IMR-90 (cell line): ENCODE measurements at regions not wholly inside any gene's neighbourhood (a gene's known extent, or its start where the extent isn't known, plus 50 kb on each side); places are given as distances from the start of the nearest gene placed in this dataset.

Experiments used
- ATAC-seq: fragments of 200-7000 bp; cut with Tn5 transposase; 2 replicates; pipeline ENCODE4 v1.9.1; 2020; ENCODE audit warnings: low read depth, mild to moderate bottlenecking, moderate library complexity
- BruUV-seq: library from RNA; stranded (reverse); fragments of 400-500 nt; replicated peaks from 2 replicates; lab custom pipeline; 2021; lab: Mats Ljungman, UMichigan
- CTCF ChIA-PET: fragments of 300-600 bp; formaldehyde crosslinking; extraction: SDS; loops from one replicate; lab custom pipeline; 2021; ENCODE audit warnings: antibody characterized with exemption; lab: Yijun Ruan, JAX
- POLR2A ChIA-PET: fragments of 300-600 bp; sonication (Branson Sonifier 250); formaldehyde crosslinking; loops from one replicate; lab custom pipeline; 2022; ENCODE audit warnings: antibody characterized with exemption; ENCODE audit not compliant: unreplicated experiment; lab: Charles Lee
- DNase-seq: peaks from one replicate; pipeline ENCODE4 v3.0.0; 2013
- H2AFZ ChIP-seq: replicated peaks from 2 replicates; pipeline ENCODE3; 2013; ENCODE audit warnings: low read length, mild to moderate bottlenecking; ENCODE audit not compliant: poor library complexity
- H2AK5ac ChIP-seq: 2 replicates; pipeline ENCODE4 v1.6.1; 2013; ENCODE audit warnings: low read depth, low read length, inconsistent platforms
- H2AK9ac ChIP-seq: replicated peaks from 2 replicates; pipeline ENCODE3; 2013; ENCODE audit warnings: mild to moderate bottlenecking, low read depth, low read length, moderate library complexity; ENCODE audit not compliant: poor library complexity
- H2BK120ac ChIP-seq: 2 replicates; pipeline ENCODE4 v1.6.1; 2013; ENCODE audit warnings: low read depth, low read length, inconsistent platforms
- H2BK15ac ChIP-seq: 3 replicates; pipeline ENCODE4 v1.6.1; 2013; ENCODE audit warnings: low read depth, low read length, inconsistent platforms
- H2BK20ac ChIP-seq: 2 replicates; pipeline ENCODE4 v1.6.1; 2013; ENCODE audit warnings: low read depth, mild to moderate bottlenecking, inconsistent platforms, low read length, moderate library complexity
- H2BK5ac ChIP-seq: 2 replicates; pipeline ENCODE4 v1.6.1; 2013; ENCODE audit warnings: mild to moderate bottlenecking, low read depth, low read length, inconsistent platforms; ENCODE audit not compliant: poor library complexity, severe bottlenecking
- H3K14ac ChIP-seq: replicated peaks from 2 replicates; pipeline ENCODE4 v1.6.1; 2013; ENCODE audit warnings: low read depth, low read length, inconsistent platforms
- H3K18ac ChIP-seq: 2 replicates; pipeline ENCODE4 v1.6.1; 2013; ENCODE audit warnings: low read depth, low read length, control low read depth
- H3K23ac ChIP-seq: 2 replicates; pipeline ENCODE4 v1.6.1; 2013; ENCODE audit warnings: low read depth, low read length, inconsistent platforms
- H3K27ac ChIP-seq: 2 replicates; pipeline ENCODE4 v1.5.1; 2013; ENCODE audit warnings: mild to moderate bottlenecking, control low read depth, low read length; ENCODE audit not compliant: insufficient read depth
- H3K27me3 ChIP-seq: 2 replicates; pipeline ENCODE4 v1.6.1; 2013; ENCODE audit warnings: low read length; ENCODE audit not compliant: control insufficient read depth, insufficient read depth
- H3K36me3 ChIP-seq: 2 replicates; pipeline ENCODE4 v1.6.1; 2013; ENCODE audit warnings: low read length, mixed read lengths; ENCODE audit not compliant: control insufficient read depth, insufficient read depth
- H3K4ac ChIP-seq: 2 replicates; pipeline ENCODE4 v1.6.1; 2013; ENCODE audit warnings: low read depth, low read length, inconsistent platforms
- H3K4me1 ChIP-seq: 2 replicates; pipeline ENCODE4 v1.6.1; 2013; ENCODE audit warnings: low read length, mixed read lengths; ENCODE audit not compliant: control insufficient read depth, insufficient read depth
- H3K4me2 ChIP-seq: 2 replicates; pipeline ENCODE4 v1.6.1; 2013; ENCODE audit warnings: low read depth, mild to moderate bottlenecking, control low read depth, low read length, moderate library complexity
- H3K4me3 ChIP-seq: 2 replicates; pipeline ENCODE4 v1.5.1; 2013; ENCODE audit warnings: low read depth, mild to moderate bottlenecking, control low read depth, low read length, moderate library complexity; ENCODE audit not compliant: insufficient read depth
- H3K56ac ChIP-seq: 2 replicates; pipeline ENCODE4 v1.6.1; 2013; ENCODE audit warnings: low read length, inconsistent platforms; ENCODE audit not compliant: insufficient read depth; ENCODE audit errors: extremely low read depth
- H3K79me1 ChIP-seq, 2 experiments: 2 replicates each; pipeline ENCODE4 v1.6.1; 2013; ENCODE audit warnings: low read length in 2 of 2, inconsistent platforms in 1 of 2, low read depth in 1 of 2
- H3K9ac ChIP-seq: 2 replicates; pipeline ENCODE4 v1.6.1; 2013; ENCODE audit warnings: low read depth, low read length, control low read depth
- H3K9me1 ChIP-seq: 2 replicates; pipeline ENCODE4 v1.6.1; 2013; ENCODE audit warnings: low read length, inconsistent platforms; ENCODE audit not compliant: insufficient read depth
- H3K9me3 ChIP-seq: 2 replicates; pipeline ENCODE4 v1.6.1; 2013; ENCODE audit warnings: low read length; ENCODE audit not compliant: control insufficient read depth, insufficient read depth
- H4K20me1 ChIP-seq: 2 replicates; pipeline ENCODE4 v1.6.1; 2013; ENCODE audit warnings: low read length, inconsistent platforms; ENCODE audit not compliant: insufficient read depth
- H4K5ac ChIP-seq: 2 replicates; pipeline ENCODE4 v1.6.1; 2013; ENCODE audit warnings: mild to moderate bottlenecking, low read depth, low read length, control low read depth
- H4K8ac ChIP-seq, 2 experiments: 2 replicates each; pipeline ENCODE4 v1.6.1; 2013; ENCODE audit warnings: low read depth in 2 of 2, low read length in 2 of 2, control low read depth in 1 of 2, inconsistent platforms in 1 of 2
- H4K91ac ChIP-seq: 2 replicates; pipeline ENCODE4 v1.6.1; 2013; ENCODE audit warnings: low read depth, low read length, inconsistent platforms; ENCODE audit not compliant: insufficient read depth
- BHLHE40 ChIP-seq: fragments of 150-350 bp; IDR thresholded peaks from 2 replicates; pipeline ENCODE4 v1.6.1; 2016; ENCODE audit warnings: mild to moderate bottlenecking, low read depth, low read length
- CEBPB ChIP-seq: IDR thresholded peaks from 2 replicates; pipeline ENCODE4 v1.6.1; 2012; ENCODE audit warnings: low read depth, low read length, improper control_type of control experiment
- CHD1 ChIP-seq: IDR thresholded peaks from 2 replicates; pipeline ENCODE4 v1.6.1; 2012; ENCODE audit warnings: low read depth, low read length, improper control_type of control experiment
- CTCF ChIP-seq: conservative IDR thresholded peaks from 2 replicates; pipeline ENCODE4 v1.5.1; 2012; ENCODE audit warnings: mild to moderate bottlenecking, low read depth, low read length, improper control_type of control experiment
- ELK1 ChIP-seq: fragments of 150-350 bp; IDR thresholded peaks from 2 replicates; pipeline ENCODE4 v1.6.1; 2016; ENCODE audit warnings: low read depth, mild to moderate bottlenecking, low read length, moderate library complexity, borderline replicate concordance
- MAFK ChIP-seq: IDR thresholded peaks from 2 replicates; pipeline ENCODE4 v1.6.1; 2012; ENCODE audit warnings: low read depth, low read length, improper control_type of control experiment
- MXI1 ChIP-seq: IDR thresholded peaks from 2 replicates; pipeline ENCODE4 v1.6.1; 2012; ENCODE audit warnings: low read depth, mild to moderate bottlenecking, low read length, moderate library complexity, borderline replicate concordance
- NFE2L2 ChIP-seq: fragments of 150-350 bp; IDR thresholded peaks from 2 replicates; pipeline ENCODE4 v1.6.1; 2016; ENCODE audit warnings: low read depth, mild to moderate bottlenecking, low read length
- POLR2A ChIP-seq: IDR thresholded peaks from 2 replicates; pipeline ENCODE4 v1.6.1; 2012; ENCODE audit warnings: mild to moderate bottlenecking, low read depth, low read length
- RCOR1 ChIP-seq: IDR thresholded peaks from 2 replicates; pipeline ENCODE4 v1.6.1; 2012; ENCODE audit warnings: mild to moderate bottlenecking, low read length, improper control_type of control experiment; ENCODE audit not compliant: insufficient replicate concordance
- RFX5 ChIP-seq: IDR thresholded peaks from 2 replicates; pipeline ENCODE4 v1.8.0; 2012; ENCODE audit warnings: low read depth, mild to moderate bottlenecking, low read length, moderate library complexity
- USF2 ChIP-seq: fragments of 150-350 bp; IDR thresholded peaks from 2 replicates; pipeline ENCODE4 v1.6.1; 2017; ENCODE audit warnings: mild to moderate bottlenecking, antibody characterized with exemption, low read length, low read depth
- WGBS, 2 experiments: methylation state at CpG; one replicate each; pipeline versions ENCODE4 v1.1.5 to v1.1.7; 2013; ENCODE audit warnings: missing lambda C conversion rate in 2 of 2; ENCODE audit not compliant: insufficient read length in 1 of 2; ENCODE audit errors: extremely low coverage in 2 of 2; 5-methylcytosine and 5-hydroxymethylcytosine counted together
- dilution Hi-C: fragments of 300-500 bp; cut with HindIII; formaldehyde crosslinking; loops from one replicate; pipeline ENCODE4 v1.14.3; 2018; ENCODE audit warnings: low sequenced_read_pairs; ENCODE audit not compliant: unreplicated experiment
- in situ Hi-C: fragments of 300-500 bp; cut with MboI; formaldehyde crosslinking; loops from 3 replicates; pipeline ENCODE4 v1.14.3; 2019; ENCODE audit warnings: low sequenced_read_pairs, inconsistent platforms, mixed read lengths
- intact Hi-C: fragments of 100-400 bp; cut with micrococcal nuclease; formaldehyde crosslinking; loops from 2 replicates; pipeline ENCODE4 v1.10.0; 2022

GRCh38 chr9:78472111-78472510 is 175.2 kb downstream of the PSAT1 start:
- Histone ChIP-seq H2AFZ (no peak overlapping the region), H3K56ac (no peak overlapping the region), H3K27ac (no peak overlapping the region), H4K20me1 (no peaks in the 10 kb centered on the region), H2AK5ac (no peak overlapping the region), H2BK5ac (no peak overlapping the region), H3K27me3 (no peaks in the 10 kb centered on the region; the same call in none of the 2 replicates), H3K79me1 (no peaks in the 10 kb centered on the region), H2BK20ac (no peak overlapping the region), H4K5ac (no peak overlapping the region), H3K4me1 (no peaks in the 10 kb centered on the region), H3K9me3 (no peaks in the 10 kb centered on the region), H3K18ac (no peak overlapping the region), H3K9ac (no peak overlapping the region), H2BK15ac (no peak overlapping the region), H3K4ac (no peak overlapping the region), H3K4me2 (no peak overlapping the region), H2AK9ac (no peak overlapping the region), H3K23ac (no peak overlapping the region), H2BK120ac (no peak overlapping the region), H3K36me3 (no peaks in the 10 kb centered on the region), H3K14ac (no peak overlapping the region), H4K91ac (no peak overlapping the region), H4K8ac (no peak overlapping the region), H3K9me1 (no peaks in the 10 kb centered on the region), H3K4me3 (no peak overlapping the region)
- ChIA-PET POLR2A (no interaction called here), CTCF (interaction anchor here (0.6 kb wide), 1 partner anchor 228 kb away, joined by 3 read pairs; no protein-coding TSS in a partner anchor)
- in situ Hi-C loops (no loop called here), dilution Hi-C loops (no loop called here), intact Hi-C loops (no loop called here)
- TF ChIP-seq CEBPB (no peak), RFX5 (no peak), POLR2A (no peak), ELK1 (no peak), CTCF (no peak), CHD1 (no peak), BHLHE40 (no peak), MAFK (no peak), NFE2L2 (no peak), USF2 (no peak), RCOR1 (no peak), MXI1 (no peak)
- no TSS peak for BruUV-seq
- ATAC-seq (no peak), DNase-seq (no peak)
- no CpG with 5 or more reads among the region's 3 CpGs for WGBS, 2 experiments
